HepG2 (cell line): ENCODE measurements at regions not wholly inside any gene's neighbourhood (a gene's known extent, or its start where the extent isn't known, plus 50 kb on each side); places are given as distances from the start of the nearest gene placed in this dataset.

Experiments
- ATAC-seq: fragments of 200-7000 bp; cut with Tn5 transposase; 3 replicates; pipeline ENCODE4 v1.9.1; 2020; ENCODE audit warnings: mild to moderate bottlenecking, moderate library complexity
- BruUV-seq: library from RNA; stranded (reverse); fragments of 400-500 nt; replicated peaks from 2 replicates; lab custom pipeline; 2021; lab: Mats Ljungman, UMichigan
- CTCF ChIA-PET: fragments of 300-600 bp; formaldehyde crosslinking; extraction: SDS; loops from one replicate; lab custom pipeline; 2021; ENCODE audit warnings: low total read pairs, inconsistent platforms, low intra/inter-chr PET ratio; lab: Yijun Ruan, JAX
- POLR2A ChIA-PET: fragments of 350-600 bp; sonication (Branson Sonifier 250); formaldehyde crosslinking; loops from one replicate; lab custom pipeline; 2020; ENCODE audit warnings: antibody characterized with exemption, inconsistent platforms; lab: Yijun Ruan, JAX
- DNase-seq: peaks from one replicate; pipeline ENCODE4 v3.0.0-alpha.2; 2015; ENCODE audit warnings: low spot score
- FAIRE-seq: peaks from 3 replicates; lab custom pipeline; 2011; peaks lifted over from hg19 to GRCh38; lab: Jason Lieb, UNC
- H2AFZ ChIP-seq: one replicate; pipeline ENCODE4 v1.6.1; 2011; ENCODE audit warnings: low read length, inconsistent platforms
- H3K27ac ChIP-seq: fragments of 300-600 bp; 3 replicates; pipeline ENCODE4 v1.8.0; 2011; ENCODE audit warnings: mixed run types, mild to moderate bottlenecking, mixed read lengths, low read length, inconsistent platforms; ENCODE audit not compliant: insufficient read depth; ENCODE audit errors: extremely low read length
- H3K27me3 ChIP-seq, 2 experiments: fragments of 200-600 bp in 1 of 2; 2 replicates in 1 of 2; 3 replicates in 1 of 2; pipeline versions ENCODE4 v1.6.0 to v1.8.0; 2011; ENCODE audit warnings: low read length in 2 of 2, mild to moderate bottlenecking in 2 of 2, moderate library complexity in 2 of 2, inconsistent platforms in 1 of 2; ENCODE audit not compliant: insufficient read depth in 2 of 2, control insufficient read depth in 1 of 2
- H3K36me3 ChIP-seq, 2 experiments: fragments of 200-600 bp in 1 of 2; replicated peaks in 1 of 2; 2 replicates in 1 of 2; 3 replicates in 1 of 2; pipeline versions ENCODE4 v1.5.1 to v1.8.0; 2011; ENCODE audit warnings: low read length in 2 of 2, inconsistent platforms in 1 of 2; ENCODE audit not compliant: insufficient read depth in 2 of 2, control insufficient read depth in 1 of 2
- H3K4me1 ChIP-seq: 2 replicates; pipeline ENCODE4 v1.5.1; 2012; ENCODE audit warnings: low read length, inconsistent platforms; ENCODE audit not compliant: insufficient read depth
- H3K4me2 ChIP-seq: 2 replicates; pipeline ENCODE4 v1.6.0; 2011; ENCODE audit warnings: low read depth, low read length, inconsistent platforms
- H3K4me3 ChIP-seq, 3 experiments: fragments of 200-600 bp in 1 of 3; sonication (generic), shearing (Covaris generic) in 1 of 3; replicated peaks in 1 of 3; 2 replicates each; pipeline ENCODE4 v1.5.1; 2011 to 2016; ENCODE audit warnings: low read length in 3 of 3, inconsistent platforms in 2 of 3, low read depth in 2 of 3, mild to moderate bottlenecking in 2 of 3, control low read depth in 1 of 3, mixed read lengths in 1 of 3; ENCODE audit not compliant: insufficient read depth in 1 of 3
- H3K79me2 ChIP-seq: one replicate; pipeline ENCODE4 v1.6.1; 2011; ENCODE audit warnings: low read length, inconsistent platforms; ENCODE audit not compliant: insufficient read depth
- H3K9ac ChIP-seq: 2 replicates; pipeline ENCODE4 v1.6.0; 2011; ENCODE audit warnings: mild to moderate bottlenecking, low read depth, low read length, inconsistent platforms; ENCODE audit not compliant: insufficient read depth
- H3K9me3 ChIP-seq: 2 replicates; pipeline ENCODE4 v1.5.1; 2012; ENCODE audit warnings: mild to moderate bottlenecking, low read length
- H4K20me1 ChIP-seq: 2 replicates; pipeline ENCODE4 v1.6.0; 2011; ENCODE audit warnings: inconsistent platforms, mild to moderate bottlenecking, low read length, moderate library complexity; ENCODE audit not compliant: insufficient read depth
- ATF4 ChIP-seq, 2 experiments: fragments of 450-650 bp in 1 of 2; sonication (generic) in 1 of 2; formaldehyde crosslinking; IDR thresholded peaks; 2 replicates each; pipeline versions ENCODE4 v1.5.0 to v1.8.0; 2020 to 2022; ENCODE audit warnings: mild to moderate bottlenecking in 1 of 2, missing genetic modification reagents in 1 of 2
- CHCHD3 ChIP-seq: sonication (generic); formaldehyde crosslinking; IDR thresholded peaks from 2 replicates; pipeline ENCODE4 v1.8.0; 2022; ENCODE audit warnings: mild to moderate bottlenecking, missing genetic modification reagents, moderate library complexity
- CSRNP1 ChIP-seq: sonication (generic); formaldehyde crosslinking; IDR thresholded peaks from 2 replicates; pipeline ENCODE4 v1.8.1; 2023; ENCODE audit warnings: mild to moderate bottlenecking, missing genetic modification reagents
- POLR2A ChIP-seq, 2 experiments: IDR thresholded peaks; 2 replicates each; pipeline ENCODE4 v1.6.1; 2011; ENCODE audit warnings: low read depth in 2 of 2, low read length in 2 of 2, mild to moderate bottlenecking in 1 of 2, moderate library complexity in 1 of 2; ENCODE audit not compliant: insufficient read depth in 1 of 2
- STAT5B ChIP-seq: sonication (generic); formaldehyde crosslinking; IDR thresholded peaks from 2 replicates; pipeline ENCODE4 v1.4.0; 2020; ENCODE audit warnings: missing genetic modification reagents
- ZNF329 ChIP-seq: sonication (generic); formaldehyde crosslinking; IDR thresholded peaks from 2 replicates; pipeline ENCODE4 v1.9.0; 2021; ENCODE audit warnings: low read depth, mild to moderate bottlenecking, missing genetic modification reagents
- ZNF501 ChIP-seq: sonication (generic); formaldehyde crosslinking; IDR thresholded peaks from 2 replicates; pipeline ENCODE4 v1.5.1; 2020; ENCODE audit warnings: mild to moderate bottlenecking, moderate library complexity, missing genetic modification reagents
- ZNF670 ChIP-seq: sonication (generic); formaldehyde crosslinking; IDR thresholded peaks from 2 replicates; pipeline ENCODE4 v1.8.0; 2022; ENCODE audit warnings: mild to moderate bottlenecking, missing genetic modification reagents, borderline replicate concordance
- ZNF768 ChIP-seq: sonication (generic); formaldehyde crosslinking; IDR thresholded peaks from 2 replicates; pipeline ENCODE4 v1.4.0; 2020; ENCODE audit warnings: missing genetic modification reagents
- WGBS: methylation state at CpG from one replicate; pipeline ENCODE4 v1.1.6; 2017; ENCODE audit warnings: low lambda C conversion rate; 5-methylcytosine and 5-hydroxymethylcytosine counted together
- in situ Hi-C: cut with HindIII; loops from 2 replicates; pipeline ENCODE4 v1.10.0; 2017; ENCODE audit warnings: low pct_unique_long_range_greater_than_20kb; ENCODE audit not compliant: extremely low pct_ligation_motif_present
- intact Hi-C: fragments of 100-400 bp; cut with micrococcal nuclease; formaldehyde crosslinking; loops from one replicate; pipeline ENCODE4 v1.10.0; 2022; ENCODE audit not compliant: unreplicated experiment
- TF ChIP-seq, protein P1 (sequence below): sonication (generic); formaldehyde crosslinking; IDR thresholded peaks from 2 replicates; pipeline ENCODE4 v1.4.0; 2020; ENCODE audit warnings: mild to moderate bottlenecking, missing genetic modification reagents
- TF ChIP-seq, protein P2 (sequence below): sonication (generic); formaldehyde crosslinking; IDR thresholded peaks from 2 replicates; pipeline ENCODE4 v1.4.0; 2020; ENCODE audit warnings: missing genetic modification reagents

DNA sequence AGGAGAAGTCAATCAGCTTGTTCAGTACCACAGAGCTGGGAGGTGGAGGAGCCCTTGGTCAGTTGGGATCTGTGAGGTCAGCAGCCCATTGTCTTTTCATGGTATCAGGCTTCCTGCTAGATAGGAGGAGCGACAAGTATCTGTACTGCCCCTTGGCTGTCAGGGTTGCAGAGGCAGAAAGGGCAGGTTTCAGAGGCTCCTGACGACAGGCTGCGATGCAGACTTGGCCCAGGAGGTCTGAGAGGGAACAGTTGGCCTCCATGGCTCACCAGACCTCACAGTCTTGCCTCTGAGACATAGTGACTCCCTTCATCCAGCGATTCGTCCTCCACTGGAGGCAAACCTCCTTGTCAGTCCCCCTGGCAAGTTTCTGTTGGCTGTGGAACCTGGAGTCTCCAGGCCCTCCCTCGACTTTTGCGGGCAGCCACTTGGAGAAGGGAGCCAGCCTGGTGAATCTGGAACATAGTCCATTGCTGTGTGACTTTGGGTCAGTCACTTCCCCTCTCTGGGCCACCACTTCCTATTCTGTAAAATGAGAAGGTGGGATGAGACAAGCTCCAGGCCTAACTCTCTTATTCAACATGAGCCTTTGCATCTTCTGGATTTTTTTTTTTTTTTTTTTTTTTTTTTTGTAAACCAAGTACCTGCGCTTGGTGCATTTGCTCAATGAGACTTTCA lies 177.9 kb upstream of the TLE3 start:
- no TSS peak for BruUV-seq
- Histone ChIP-seq H3K27ac (no peak overlapping the region), H3K9ac (no peak overlapping the region), H3K4me1 (no peaks in the 10 kb centered on the region), H3K4me2 (no peak overlapping the region), H2AFZ (no peak overlapping the region), H3K9me3 (no peaks in the 10 kb centered on the region), H3K27me3 (peaks cover 1 to 5% of the 10 kb centered on the region in 2 experiments; a peak in 2 of 5 replicates), H4K20me1 (no peaks in the 10 kb centered on the region), H3K79me2 (no peaks in the 10 kb centered on the region), H3K36me3 (no peaks in the 10 kb centered on the region), H3K4me3 (no peak overlapping the region)
- ATAC-seq (no peak), FAIRE-seq (no peak), DNase-seq (no peak)
- 86% methylated on average over 1 of the region's 8 CpGs for WGBS
- in situ Hi-C loops (no loop called here), intact Hi-C loops (no loop called here)
- CTCF ChIA-PET: no interaction called here
- POLR2A ChIA-PET: no interaction called here
- TF ChIP-seq ZNF768 (CRISPR knock-in tag): peak; percentile 85
- TF ChIP-seq ZNF670: no peak

DNA sequence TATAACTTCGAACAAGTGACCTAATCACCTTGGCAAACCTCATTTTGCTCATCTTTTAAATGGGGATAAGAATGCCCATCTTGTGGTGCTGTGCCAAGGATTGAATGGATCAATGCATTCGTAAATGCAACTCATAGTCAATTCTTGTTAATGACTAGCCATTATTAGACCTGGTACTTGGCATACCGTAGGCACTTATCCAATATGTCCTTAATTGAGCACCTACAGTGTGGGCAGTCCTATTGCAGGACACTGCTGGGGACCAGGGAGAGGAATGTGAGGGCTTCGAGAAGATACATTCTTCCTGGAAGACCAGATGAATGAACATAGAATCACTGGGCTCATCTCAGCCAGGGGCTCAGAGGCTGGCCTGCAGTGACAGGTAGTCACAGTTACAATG lies 177.2 kb upstream of the TLE3 start:
- DNase-seq: no peak
- Histone ChIP-seq H3K36me3 (no peaks in the 10 kb centered on the region), H3K27ac (no peak overlapping the region), H3K27me3 (peaks cover 1 to 12% of the 10 kb centered on the region in 2 experiments; a peak in 3 of 5 replicates), H3K9me3 (no peaks in the 10 kb centered on the region), H3K4me1 (peaks cover 2% of the 10 kb centered on the region; the same call in 1 of the 2 replicates), H2AFZ (no peak overlapping the region), H3K79me2 (no peaks in the 10 kb centered on the region), H3K4me3 (no peak overlapping the region), H3K4me2 (no peak overlapping the region), H3K9ac (no peak overlapping the region), H4K20me1 (no peaks in the 10 kb centered on the region)
- intact Hi-C loops: no loop called here
- TF ChIP-seq ZNF501 (CRISPR knock-in tag) (no peak), ZNF329 (CRISPR knock-in tag) (no peak), POLR2A (IDR thresholded peaks at IDR 0.05; ENCODE audit: insufficient read depth in 1 of 2, low read depth in 2 of 2, low read length in 2 of 2) (no peak), ATF4 (CRISPR knock-in tag; IDR thresholded peaks at IDR 0.05) (no peak), CSRNP1 (CRISPR knock-in tag) (no peak), STAT5B (CRISPR knock-in tag) (no peak), CHCHD3 (CRISPR knock-in tag) (no peak)
- TF ChIP-seq, protein P1, sequence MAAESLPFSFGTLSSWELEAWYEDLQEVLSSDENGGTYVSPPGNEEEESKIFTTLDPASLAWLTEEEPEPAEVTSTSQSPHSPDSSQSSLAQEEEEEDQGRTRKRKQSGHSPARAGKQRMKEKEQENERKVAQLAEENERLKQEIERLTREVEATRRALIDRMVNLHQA (CRISPR knock-in tag): no peak
- TF ChIP-seq, protein P2, sequence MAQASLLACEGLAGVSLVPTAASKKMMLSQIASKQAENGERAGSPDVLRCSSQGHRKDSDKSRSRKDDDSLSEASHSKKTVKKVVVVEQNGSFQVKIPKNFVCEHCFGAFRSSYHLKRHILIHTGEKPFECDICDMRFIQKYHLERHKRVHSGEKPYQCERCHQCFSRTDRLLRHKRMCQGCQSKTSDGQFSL: no peak
- in situ Hi-C loops: no loop called here
- CTCF ChIA-PET: no interaction called here
- no TSS peak for BruUV-seq
- 33% methylated on average over 4 of the region's 4 CpGs for WGBS
- ATAC-seq: no peak
- FAIRE-seq: no peak
- POLR2A ChIA-PET: no interaction called here
